Vagina (tissue), 2 donors: ENCODE measurements at regions not wholly inside any gene's neighbourhood (a gene's known extent, or its start where the extent isn't known, plus 50 kb on each side); places are given as distances from the start of the nearest gene placed in this dataset.

Experiments
- POLR2A ChIP-seq, 2 donors: fragments of 450-650 bp; IDR thresholded peaks; one replicate each; pipeline ENCODE4 v1.6.1; 2017; ENCODE audit warnings: antibody characterized with exemption in 2 of 2, mild to moderate bottlenecking in 2 of 2, moderate library complexity in 2 of 2
- POLR2AphosphoS5 ChIP-seq, 2 donors: sonication (generic); formaldehyde crosslinking; IDR thresholded peaks; one replicate each; pipeline ENCODE4 v1.9.0; 2017; ENCODE audit warnings: antibody characterized with exemption in 2 of 2, mild to moderate bottlenecking in 2 of 2, low read depth in 1 of 2; ENCODE audit not compliant: insufficient read depth in 1 of 2
- TF ChIP-seq, protein P1 (sequence below), 3 experiments: fragments of 450-650 bp in 2 of 3; fragments of 200-600 bp in 1 of 3; sonication (generic) in 1 of 3; IDR thresholded peaks; one replicate each; pipeline ENCODE4 v1.5.1; 2017 to 2019; ENCODE audit warnings: antibody characterized with exemption in 3 of 3, mild to moderate bottlenecking in 2 of 3, moderate library complexity in 2 of 3

GRCh38 chr5:2565147-2565546, 186.3 kb downstream of the IRX2 start:
- TF ChIP-seq, protein P1, sequence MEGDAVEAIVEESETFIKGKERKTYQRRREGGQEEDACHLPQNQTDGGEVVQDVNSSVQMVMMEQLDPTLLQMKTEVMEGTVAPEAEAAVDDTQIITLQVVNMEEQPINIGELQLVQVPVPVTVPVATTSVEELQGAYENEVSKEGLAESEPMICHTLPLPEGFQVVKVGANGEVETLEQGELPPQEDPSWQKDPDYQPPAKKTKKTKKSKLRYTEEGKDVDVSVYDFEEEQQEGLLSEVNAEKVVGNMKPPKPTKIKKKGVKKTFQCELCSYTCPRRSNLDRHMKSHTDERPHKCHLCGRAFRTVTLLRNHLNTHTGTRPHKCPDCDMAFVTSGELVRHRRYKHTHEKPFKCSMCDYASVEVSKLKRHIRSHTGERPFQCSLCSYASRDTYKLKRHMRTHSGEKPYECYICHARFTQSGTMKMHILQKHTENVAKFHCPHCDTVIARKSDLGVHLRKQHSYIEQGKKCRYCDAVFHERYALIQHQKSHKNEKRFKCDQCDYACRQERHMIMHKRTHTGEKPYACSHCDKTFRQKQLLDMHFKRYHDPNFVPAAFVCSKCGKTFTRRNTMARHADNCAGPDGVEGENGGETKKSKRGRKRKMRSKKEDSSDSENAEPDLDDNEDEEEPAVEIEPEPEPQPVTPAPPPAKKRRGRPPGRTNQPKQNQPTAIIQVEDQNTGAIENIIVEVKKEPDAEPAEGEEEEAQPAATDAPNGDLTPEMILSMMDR (IDR thresholded peaks at IDR 0.05): no peak
- TF ChIP-seq POLR2AphosphoS5 (IDR thresholded peaks at IDR 0.05; ENCODE audit: insufficient read depth in 1 of 2, low read depth in 1 of 2) (no peak), POLR2A (IDR thresholded peaks at IDR 0.05) (no peak)
